CD4-positive, alpha-beta memory T cell (primary cell): ENCODE measurements at regions not wholly inside any gene's neighbourhood (a gene's known extent, or its start where the extent isn't known, plus 50 kb on each side); places are given as distances from the start of the nearest gene placed in this dataset.

ENCODE experiments used
- CTCF ChIA-PET: fragments of 350-600 bp; sonication (Branson Sonifier 250); formaldehyde crosslinking; loops from one replicate; lab custom pipeline; 2021; ENCODE audit warnings: inconsistent platforms; ENCODE audit not compliant: partially characterized antibody; lab: Charles Lee
- POLR2A ChIA-PET: fragments of 350-600 bp; sonication (Branson Sonifier 250); formaldehyde crosslinking; loops from one replicate; lab custom pipeline; 2021; ENCODE audit not compliant: partially characterized antibody; lab: Charles Lee
- DNase-seq, 5 donors: peaks; one replicate each; pipeline versions ENCODE4 v3.0.0 to v3.0.0-alpha.2; 2020 to 2022; ENCODE audit warnings: mixed read lengths in 1 of 5
- H3K27ac ChIP-seq: one replicate; pipeline ENCODE4 v1.7.0; 2013; ENCODE audit warnings: low read depth, low read length
- H3K27me3 ChIP-seq: 2 replicates; pipeline ENCODE4 v1.7.0; 2013; ENCODE audit warnings: mild to moderate bottlenecking, low read length, moderate library complexity; ENCODE audit not compliant: insufficient read depth
- H3K36me3 ChIP-seq: 2 replicates; pipeline ENCODE4 v1.7.0; 2013; ENCODE audit warnings: mild to moderate bottlenecking, low read length, moderate library complexity; ENCODE audit not compliant: insufficient read depth
- H3K4me1 ChIP-seq: 2 replicates; pipeline ENCODE4 v1.7.0; 2013; ENCODE audit warnings: mild to moderate bottlenecking, low read length, moderate library complexity; ENCODE audit not compliant: insufficient read depth
- H3K4me3 ChIP-seq, 2 donors: one replicate each; pipeline ENCODE4 v1.7.0; 2013; ENCODE audit warnings: low read length in 2 of 2, mild to moderate bottlenecking in 1 of 2
- H3K9me3 ChIP-seq, 2 donors: one replicate each; pipeline ENCODE4 v1.7.0; 2013; ENCODE audit warnings: low read length in 2 of 2, control low read depth in 1 of 2; ENCODE audit not compliant: control insufficient read depth in 1 of 2
- H3K27ac Mint-ChIP-seq, 7 donors: one replicate each; pipeline ENCODE4 v1.8.0; 2020 to 2021; ENCODE audit warnings: mixed read lengths in 7 of 7, mild to moderate bottlenecking in 6 of 7, inconsistent platforms in 3 of 7, moderate library complexity in 3 of 7
- H3K27me3 Mint-ChIP-seq, 2 donors: one replicate each; pipeline ENCODE4 v1.8.0; 2020 to 2021; ENCODE audit warnings: mixed read lengths in 2 of 2
- H3K36me3 Mint-ChIP-seq, 2 donors: one replicate each; pipeline ENCODE4 v1.8.0; 2020 to 2021; ENCODE audit warnings: mixed read lengths in 2 of 2, inconsistent platforms in 1 of 2, mild to moderate bottlenecking in 1 of 2
- H3K4me1 Mint-ChIP-seq, 4 donors: one replicate each; pipeline ENCODE4 v1.8.0; 2020 to 2021; ENCODE audit warnings: mixed read lengths in 4 of 4, mild to moderate bottlenecking in 1 of 4
- H3K4me3 Mint-ChIP-seq, 8 donors: one replicate each; pipeline ENCODE4 v1.8.0; 2020 to 2021; ENCODE audit warnings: mixed read lengths in 8 of 8, mild to moderate bottlenecking in 7 of 8, moderate library complexity in 6 of 8, inconsistent platforms in 3 of 8
- H3K9me3 Mint-ChIP-seq, 8 donors: one replicate each; pipeline ENCODE4 v1.8.0; 2020 to 2021; ENCODE audit warnings: mixed read lengths in 8 of 8, mild to moderate bottlenecking in 5 of 8, inconsistent platforms in 3 of 8, moderate library complexity in 1 of 8
- intact Hi-C: fragments of 100-400 bp; cut with micrococcal nuclease; formaldehyde crosslinking; loops from one replicate; pipeline ENCODE4 v1.15.1; 2023

GRCh38 chr13:88800505-88800904 lies 1129.3 kb downstream of the SLITRK5 start:
- no peak overlapping the region for H3K27ac Mint-ChIP-seq
- no peaks in the 10 kb centered on the region for H3K36me3 Mint-ChIP-seq
- H3K4me1 ChIP-seq, result no peaks in the 10 kb centered on the region
- no peaks in the 10 kb centered on the region for H3K9me3 ChIP-seq
- no peak overlapping the region for H3K27ac ChIP-seq
- ChIA-PET CTCF (no interaction called here), POLR2A (no interaction called here)
- peaks cover 0 to 10% (median 7%) of the 10 kb centered on the region in 8 donors for H3K9me3 Mint-ChIP-seq
- H3K27me3 Mint-ChIP-seq, result no peaks in the 10 kb centered on the region
- no peak overlapping the region for H3K4me3 ChIP-seq
- DNase-seq, result no peak
- no peaks in the 10 kb centered on the region for H3K27me3 ChIP-seq
- H3K4me1 Mint-ChIP-seq, result no peaks in the 10 kb centered on the region
- H3K36me3 ChIP-seq, result no peaks in the 10 kb centered on the region
- H3K4me3 Mint-ChIP-seq, result no peak overlapping the region
- intact Hi-C loops, result no loop called here

GRCh38 chr13:88801361-88801760 lies 1130.2 kb downstream of the SLITRK5 start:
- H3K4me1 ChIP-seq, result no peaks in the 10 kb centered on the region
- Mint-ChIP-seq H3K9me3 (peaks cover 0 to 10% (median 7%) of the 10 kb centered on the region in 8 donors), H3K4me1 (no peaks in the 10 kb centered on the region), H3K27ac (no peak overlapping the region), H3K36me3 (no peaks in the 10 kb centered on the region), H3K27me3 (no peaks in the 10 kb centered on the region), H3K4me3 (no peak overlapping the region)
- H3K36me3 ChIP-seq, result no peaks in the 10 kb centered on the region
- intact Hi-C loops, result no loop called here
- no peak overlapping the region for H3K27ac ChIP-seq
- ChIA-PET POLR2A (no interaction called here), CTCF (no interaction called here)
- H3K4me3 ChIP-seq, result no peak overlapping the region
- H3K27me3 ChIP-seq, result no peaks in the 10 kb centered on the region
- H3K9me3 ChIP-seq, result peaks cover 0 to under 1% of the 10 kb centered on the region in 2 donors
- no peak for DNase-seq

DNA sequence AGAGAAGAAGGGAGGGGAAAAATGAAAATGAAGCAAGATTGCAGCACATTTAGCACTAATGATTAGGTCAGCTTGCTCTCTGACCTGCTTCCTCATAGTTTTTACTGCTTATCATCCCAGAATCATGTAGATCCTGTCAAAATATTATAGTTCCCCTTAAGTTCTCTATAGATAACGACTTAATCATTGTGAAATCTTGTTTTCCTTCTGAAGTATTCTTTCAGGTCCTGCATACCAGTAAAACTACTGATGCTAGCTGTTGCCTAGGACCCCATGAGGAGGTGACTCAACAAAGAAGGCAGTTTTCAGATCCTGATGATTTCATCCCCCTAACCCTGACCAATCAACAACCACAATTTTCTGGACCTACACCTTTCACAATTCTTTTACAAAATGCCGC lies 1131.7 kb downstream of the SLITRK5 start:
- Mint-ChIP-seq H3K36me3 (no peaks in the 10 kb centered on the region), H3K9me3 (peaks cover 0 to 11% (median 8%) of the 10 kb centered on the region in 8 donors), H3K27me3 (no peaks in the 10 kb centered on the region), H3K27ac (no peak overlapping the region), H3K4me1 (no peaks in the 10 kb centered on the region), H3K4me3 (no peak overlapping the region)
- H3K27me3 ChIP-seq, result no peaks in the 10 kb centered on the region
- H3K4me1 ChIP-seq, result no peaks in the 10 kb centered on the region
- intact Hi-C loops, result no loop called here
- peaks cover 0 to 4% of the 10 kb centered on the region in 2 donors for H3K9me3 ChIP-seq
- H3K36me3 ChIP-seq, result no peaks in the 10 kb centered on the region
- CTCF ChIA-PET, result no interaction called here
- POLR2A ChIA-PET, result no interaction called here
- no peak overlapping the region for H3K27ac ChIP-seq
- H3K4me3 ChIP-seq, result no peak overlapping the region
- DNase-seq, result no peak

DNA sequence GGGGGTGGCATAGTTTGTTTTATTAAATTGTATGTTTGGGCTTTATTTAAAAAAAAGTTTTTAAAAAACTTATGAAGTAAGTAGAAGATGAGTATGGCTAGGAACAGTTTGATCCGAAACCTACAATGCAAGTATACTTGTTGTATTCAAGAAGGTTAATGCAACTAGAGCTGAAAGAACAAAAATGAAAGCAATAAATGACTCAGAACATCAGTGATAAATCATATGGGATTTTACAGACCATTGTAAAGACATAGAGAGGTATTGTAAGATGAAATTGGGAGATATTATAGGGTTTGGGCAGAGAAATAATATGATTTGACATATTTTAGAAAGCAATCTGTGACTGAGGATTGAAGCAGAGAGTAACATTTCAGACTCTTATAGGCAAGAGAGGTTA lies 1135.3 kb downstream of the SLITRK5 start:
- POLR2A ChIA-PET, result no interaction called here

GRCh38 chr13:88817560-88817959 lies 1146.4 kb downstream of the SLITRK5 start:
- no peak overlapping the region for H3K27ac Mint-ChIP-seq
- peaks cover 0 to 19% (median 8%) of the 10 kb centered on the region in 8 donors for H3K9me3 Mint-ChIP-seq
- H3K27me3 Mint-ChIP-seq, result no peaks in the 10 kb centered on the region
- CTCF ChIA-PET, result no interaction called here
- no peaks in the 10 kb centered on the region for H3K9me3 ChIP-seq
- no peak overlapping the region for H3K4me3 ChIP-seq
- intact Hi-C loops, result no loop called here
- no peak overlapping the region for H3K4me3 Mint-ChIP-seq
- H3K27ac ChIP-seq, result no peak overlapping the region
- H3K4me1 ChIP-seq, result no peaks in the 10 kb centered on the region
- DNase-seq, result no peak
- no peaks in the 10 kb centered on the region for H3K4me1 Mint-ChIP-seq
- no peaks in the 10 kb centered on the region for H3K36me3 Mint-ChIP-seq
- no peaks in the 10 kb centered on the region for H3K36me3 ChIP-seq
- POLR2A ChIA-PET, result no interaction called here
- H3K27me3 ChIP-seq, result no peaks in the 10 kb centered on the region

More for the DNA sequence above, 1135.3 kb downstream of the SLITRK5 start:
- CTCF ChIA-PET, result no interaction called here
- no peaks in the 10 kb centered on the region for H3K27me3 ChIP-seq
- Mint-ChIP-seq H3K9me3 (peaks cover 0 to 19% (median 9%) of the 10 kb centered on the region in 8 donors), H3K27ac (no peak overlapping the region), H3K36me3 (no peaks in the 10 kb centered on the region), H3K4me1 (no peaks in the 10 kb centered on the region), H3K4me3 (no peak overlapping the region), H3K27me3 (no peaks in the 10 kb centered on the region)
- no peak for DNase-seq
- no peak overlapping the region for H3K27ac ChIP-seq
- no peaks in the 10 kb centered on the region for H3K4me1 ChIP-seq
- no peaks in the 10 kb centered on the region for H3K36me3 ChIP-seq
- no peak overlapping the region for H3K4me3 ChIP-seq
- H3K9me3 ChIP-seq, result peaks cover 0 to 4% of the 10 kb centered on the region in 2 donors
- intact Hi-C loops, result no loop called here

DNA sequence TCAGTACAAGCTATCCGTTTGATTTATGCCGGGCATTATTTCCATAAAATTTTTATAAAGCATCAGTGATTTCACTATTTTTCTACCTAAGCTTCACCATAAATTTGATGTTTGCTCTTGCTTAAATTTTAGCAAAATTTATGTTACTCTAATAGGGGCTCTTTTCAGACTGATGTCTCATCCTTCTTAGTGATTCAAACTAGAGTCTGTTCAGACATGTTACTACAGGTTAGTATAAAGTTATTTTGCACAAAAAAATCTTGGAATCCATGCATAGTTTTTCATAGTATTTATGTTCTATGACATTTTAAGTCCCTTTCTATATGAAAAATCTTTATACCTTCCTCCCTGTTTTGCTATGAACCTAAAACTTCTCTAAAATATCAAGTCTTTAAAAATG lies 1151.9 kb downstream of the SLITRK5 start:
- no peaks in the 10 kb centered on the region for H3K9me3 ChIP-seq
- H3K27me3 ChIP-seq, result no peaks in the 10 kb centered on the region
- Mint-ChIP-seq H3K4me1 (no peaks in the 10 kb centered on the region), H3K4me3 (no peak overlapping the region), H3K9me3 (peaks cover 0 to 14% (median 3%) of the 10 kb centered on the region in 8 donors), H3K27me3 (no peaks in the 10 kb centered on the region), H3K27ac (no peak overlapping the region), H3K36me3 (no peaks in the 10 kb centered on the region)
- no peak overlapping the region for H3K27ac ChIP-seq
- POLR2A ChIA-PET, result no interaction called here
- H3K4me3 ChIP-seq, result no peak overlapping the region
- no peaks in the 10 kb centered on the region for H3K36me3 ChIP-seq
- intact Hi-C loops, result no loop called here
- no peaks in the 10 kb centered on the region for H3K4me1 ChIP-seq
- CTCF ChIA-PET, result no interaction called here
- no peak for DNase-seq

DNA sequence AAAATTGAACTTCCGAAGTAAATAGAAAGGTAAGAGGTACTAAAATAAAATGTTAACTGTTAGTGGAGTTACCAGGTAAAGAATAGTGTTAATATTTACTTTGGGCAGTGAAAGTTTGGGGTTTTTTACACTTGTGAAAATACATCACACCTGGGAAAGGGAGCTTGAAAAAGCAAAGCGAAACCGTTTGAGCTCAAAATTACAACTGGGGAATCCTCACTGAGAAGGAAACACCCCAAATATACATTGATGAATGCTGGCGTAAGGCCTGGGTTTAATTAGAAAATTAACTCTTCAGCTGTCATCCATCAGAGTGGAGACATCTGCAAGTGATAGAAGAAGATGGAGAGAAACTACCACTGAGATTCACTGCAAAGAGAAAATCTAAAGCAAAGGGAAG lies 1153.0 kb downstream of the SLITRK5 start:
- CTCF ChIA-PET, result no interaction called here

GRCh38 chr13:88840085-88840484 lies 1168.9 kb downstream of the SLITRK5 start:
- Histone ChIP-seq H3K27ac (no peak overlapping the region), H3K36me3 (no peaks in the 10 kb centered on the region), H3K4me3 (no peak overlapping the region), H3K4me1 (no peaks in the 10 kb centered on the region), H3K9me3 (no peaks in the 10 kb centered on the region), H3K27me3 (no peaks in the 10 kb centered on the region)
- intact Hi-C loops, result no loop called here
- ChIA-PET POLR2A (no interaction called here), CTCF (no interaction called here)
- Mint-ChIP-seq H3K36me3 (no peaks in the 10 kb centered on the region), H3K4me1 (no peaks in the 10 kb centered on the region), H3K27ac (no peak overlapping the region), H3K4me3 (no peak overlapping the region), H3K9me3 (peaks cover 0 to 17% (median 3%) of the 10 kb centered on the region in 8 donors), H3K27me3 (no peaks in the 10 kb centered on the region)
- DNase-seq, result no peak

More for the DNA sequence above, 1153.0 kb downstream of the SLITRK5 start:
- no peaks in the 10 kb centered on the region for H3K27me3 Mint-ChIP-seq
- no peaks in the 10 kb centered on the region for H3K27me3 ChIP-seq
- intact Hi-C loops, result no loop called here
- H3K36me3 Mint-ChIP-seq, result no peaks in the 10 kb centered on the region
- H3K9me3 ChIP-seq, result no peaks in the 10 kb centered on the region
- peaks cover 0 to 14% (median 5%) of the 10 kb centered on the region in 8 donors for H3K9me3 Mint-ChIP-seq
- H3K4me3 Mint-ChIP-seq, result no peak overlapping the region
- no peak overlapping the region for H3K27ac Mint-ChIP-seq
- no peaks in the 10 kb centered on the region for H3K36me3 ChIP-seq
- POLR2A ChIA-PET, result no interaction called here
- no peak overlapping the region for H3K27ac ChIP-seq
- H3K4me1 Mint-ChIP-seq, result no peaks in the 10 kb centered on the region
- H3K4me3 ChIP-seq, result no peak overlapping the region
- DNase-seq, result no peak
- no peaks in the 10 kb centered on the region for H3K4me1 ChIP-seq
